ENCODE measurements at regions not wholly inside any gene's neighbourhood (a gene's known extent, or its start where the extent isn't known, plus 50 kb on each side); places are given as distances from the start of the nearest gene placed in this dataset.

- Mint-ChIP-seq H3K36me3 (no peaks in the 10 kb centered on the region), H3K27me3 (ENCODE audit: low read depth) (no peaks in the 10 kb centered on the region), H3K27ac (peak overlapping the region; percentile 91), H3K4me3 (no peak overlapping the region), H3K9me3 (peaks cover 2% of the 10 kb centered on the region), H3K4me1 (peaks cover 22% of the 10 kb centered on the region)
- DNase-seq (ENCODE audit: low spot score in 2 of 2, unreplicated experiment in 2 of 2), result no peak
- no peak for TF ChIP-seq CTCF (IDR thresholded peaks at IDR 0.05; ENCODE audit: unreplicated experiment)
Observed at GRCh38 chr6:15922510-15923250, 206.2 kb upstream of the MYLIP start.

GRCh38 chr6:15921243-15921642, 207.6 kb upstream of the MYLIP start:
- peaks cover 2% of the 10 kb centered on the region for H3K9me3 Mint-ChIP-seq
- TF ChIP-seq CTCF (IDR thresholded peaks at IDR 0.05; ENCODE audit: unreplicated experiment), result no peak
- DNase-seq (ENCODE audit: low spot score in 2 of 2, unreplicated experiment in 2 of 2), result no peak
- no peak overlapping the region for H3K4me3 Mint-ChIP-seq
- H3K36me3 Mint-ChIP-seq, result no peaks in the 10 kb centered on the region
- no peaks in the 10 kb centered on the region for H3K27me3 Mint-ChIP-seq (ENCODE audit: low read depth)
- no peak overlapping the region for H3K27ac Mint-ChIP-seq
- peaks cover 24% of the 10 kb centered on the region for H3K4me1 Mint-ChIP-seq

- peaks cover 33% of the 10 kb centered on the region for H3K4me1 Mint-ChIP-seq
- H3K27ac Mint-ChIP-seq, result peak overlapping the region; percentile 43
- H3K36me3 Mint-ChIP-seq, result no peaks in the 10 kb centered on the region
- no peak for TF ChIP-seq CTCF (IDR thresholded peaks at IDR 0.05; ENCODE audit: unreplicated experiment)
- no peak overlapping the region for H3K4me3 Mint-ChIP-seq
- DNase-seq (ENCODE audit: low spot score in 2 of 2, unreplicated experiment in 2 of 2), result no peak
- no peaks in the 10 kb centered on the region for H3K27me3 Mint-ChIP-seq (ENCODE audit: low read depth)
- H3K9me3 Mint-ChIP-seq, result no peaks in the 10 kb centered on the region
Observed at GRCh38 chr6:15916581-15916980, 212.3 kb upstream of the MYLIP start.

GRCh38 chr6:15915508-15916178, 213.2 kb upstream of the MYLIP start:
- no peak for DNase-seq (ENCODE audit: low spot score in 2 of 2, unreplicated experiment in 2 of 2)
- H3K27ac Mint-ChIP-seq, result peak overlapping the region; percentile 77
- H3K4me3 Mint-ChIP-seq, result no peak overlapping the region
- no peaks in the 10 kb centered on the region for H3K36me3 Mint-ChIP-seq
- TF ChIP-seq CTCF (IDR thresholded peaks at IDR 0.05; ENCODE audit: unreplicated experiment), result no peak
- H3K9me3 Mint-ChIP-seq, result no peaks in the 10 kb centered on the region
- no peaks in the 10 kb centered on the region for H3K27me3 Mint-ChIP-seq (ENCODE audit: low read depth)
- H3K4me1 Mint-ChIP-seq, result peaks cover 38% of the 10 kb centered on the region

GRCh38 chr6:15914553-15914952, 214.3 kb upstream of the MYLIP start:
- Mint-ChIP-seq H3K4me3 (no peak overlapping the region), H3K4me1 (peaks cover 45% of the 10 kb centered on the region), H3K9me3 (no peaks in the 10 kb centered on the region), H3K27ac (no peak overlapping the region), H3K36me3 (no peaks in the 10 kb centered on the region), H3K27me3 (ENCODE audit: low read depth) (no peaks in the 10 kb centered on the region)
- no peak for DNase-seq (ENCODE audit: low spot score in 2 of 2, unreplicated experiment in 2 of 2)
- no peak for TF ChIP-seq CTCF (IDR thresholded peaks at IDR 0.05; ENCODE audit: unreplicated experiment)
